Bronchial epithelial cell (primary cell): ENCODE measurements at regions not wholly inside any gene's neighbourhood (a gene's known extent, or its start where the extent isn't known, plus 50 kb on each side); places are given as distances from the start of the nearest gene placed in this dataset.

Source experiments
- DNase-seq: peaks from one replicate; pipeline ENCODE4 v3.0.0-alpha.2; 2010; ENCODE audit warnings: low read depth
- FAIRE-seq: peaks from 2 replicates; lab custom pipeline; 2011; peaks lifted over from hg19 to GRCh38; lab: Jason Lieb, UNC
- H3K27me3 ChIP-seq: 2 replicates; pipeline ENCODE4 v1.5.1; 2011; ENCODE audit warnings: low read length; ENCODE audit not compliant: control insufficient read depth, insufficient read depth
- H3K36me3 ChIP-seq: 2 replicates; pipeline ENCODE4 v1.5.1; 2011; ENCODE audit warnings: low read length; ENCODE audit not compliant: control insufficient read depth, insufficient read depth
- H3K4me3 ChIP-seq: 2 replicates; pipeline ENCODE4 v1.5.1; 2011; ENCODE audit warnings: mild to moderate bottlenecking, low read depth, low read length, control low read depth
- CTCF ChIP-seq: IDR thresholded peaks from 2 replicates; pipeline ENCODE4 v1.5.1; 2011; ENCODE audit warnings: mild to moderate bottlenecking, moderate library complexity, low read length, control low read depth, inconsistent platforms; ENCODE audit not compliant: insufficient read depth, severe bottlenecking

- FAIRE-seq (no peak), DNase-seq (no peak)
- no peak for TF ChIP-seq CTCF
- no peak overlapping the region for H3K4me3 ChIP-seq
- no peaks in the 10 kb centered on the region for H3K36me3 ChIP-seq
- H3K27me3 ChIP-seq = no peaks in the 10 kb centered on the region
Observed at GRCh38 chr6:144898741-144899140, 613.6 kb downstream of the UTRN start.

GRCh38 chr6:144899161-144899560, 614.0 kb downstream of the UTRN start:
- no peaks in the 10 kb centered on the region for H3K27me3 ChIP-seq
- no peak for TF ChIP-seq CTCF
- no peak overlapping the region for H3K4me3 ChIP-seq
- DNase-seq (no peak), FAIRE-seq (no peak)
- H3K36me3 ChIP-seq = no peaks in the 10 kb centered on the region

GRCh38 chr6:144901412-144901811, 616.3 kb downstream of the UTRN start:
- H3K36me3 ChIP-seq = no peaks in the 10 kb centered on the region
- H3K4me3 ChIP-seq = no peak overlapping the region
- TF ChIP-seq CTCF = no peak
- DNase-seq (no peak), FAIRE-seq (no peak)
- no peaks in the 10 kb centered on the region for H3K27me3 ChIP-seq

- Histone ChIP-seq H3K27me3 (no peaks in the 10 kb centered on the region), H3K4me3 (no peak overlapping the region), H3K36me3 (no peaks in the 10 kb centered on the region)
- no peak for DNase-seq
- no peak for FAIRE-seq
- no peak for TF ChIP-seq CTCF
Observed at GRCh38 chr6:144908004-144908403, 622.9 kb downstream of the UTRN start.

GRCh38 chr6:144909753-144910285, 624.7 kb downstream of the UTRN start:
- DNase-seq (peak; percentile 39), FAIRE-seq (no peak)
- no peak for TF ChIP-seq CTCF
- no peak overlapping the region for H3K4me3 ChIP-seq
- H3K27me3 ChIP-seq = no peaks in the 10 kb centered on the region
- no peaks in the 10 kb centered on the region for H3K36me3 ChIP-seq

GRCh38 chr6:144911322-144911721, 626.2 kb downstream of the UTRN start:
- H3K4me3 ChIP-seq = no peak overlapping the region
- H3K27me3 ChIP-seq = no peaks in the 10 kb centered on the region
- DNase-seq (no peak), FAIRE-seq (no peak)
- no peak for TF ChIP-seq CTCF
- H3K36me3 ChIP-seq = no peaks in the 10 kb centered on the region
